H9 (cell line): ENCODE measurements at regions not wholly inside any gene's neighbourhood (a gene's known extent, or its start where the extent isn't known, plus 50 kb on each side); places are given as distances from the start of the nearest gene placed in this dataset.

ENCODE experiments used
- DNase-seq: peaks from one replicate; pipeline ENCODE4 v3.0.0-alpha.2; 2017
- H2AFZ ChIP-seq: one replicate; pipeline ENCODE4 v1.6.1; 2013; ENCODE audit warnings: mild to moderate bottlenecking, low read length, control low read depth, moderate library complexity
- H2AK5ac ChIP-seq: 2 replicates; pipeline ENCODE4 v1.6.1; 2013; ENCODE audit warnings: low read length, control low read depth, mixed read lengths; ENCODE audit not compliant: insufficient read length
- H2BK120ac ChIP-seq: one replicate; pipeline ENCODE4 v1.6.1; 2013; ENCODE audit warnings: low read depth, mild to moderate bottlenecking, low read length, control low read depth, inconsistent platforms; ENCODE audit not compliant: poor library complexity, severe bottlenecking
- H2BK12ac ChIP-seq: 2 replicates; pipeline ENCODE4 v1.6.1; 2013; ENCODE audit warnings: low read length, control low read depth, mixed read lengths, low read depth; ENCODE audit not compliant: insufficient read length
- H2BK15ac ChIP-seq: 2 replicates; pipeline ENCODE4 v1.6.1; 2013; ENCODE audit warnings: low read depth, low read length, control low read depth
- H2BK20ac ChIP-seq: one replicate; pipeline ENCODE4 v1.6.1; 2013; ENCODE audit warnings: low read depth, mild to moderate bottlenecking, low read length, control low read depth, inconsistent platforms; ENCODE audit not compliant: poor library complexity, severe bottlenecking
- H2BK5ac ChIP-seq: 2 replicates; pipeline ENCODE4 v1.6.1; 2013; ENCODE audit warnings: low read length, control low read depth, mixed read lengths; ENCODE audit not compliant: insufficient read length
- H3K14ac ChIP-seq: 2 replicates; pipeline ENCODE4 v1.6.1; 2013; ENCODE audit warnings: low read length, control low read depth; ENCODE audit not compliant: insufficient read depth
- H3K18ac ChIP-seq: 2 replicates; pipeline ENCODE4 v1.6.1; 2013; ENCODE audit warnings: low read depth, mild to moderate bottlenecking, mixed read lengths, low read length, control low read depth; ENCODE audit not compliant: insufficient read length
- H3K23ac ChIP-seq: 2 replicates; pipeline ENCODE4 v1.6.1; 2013; ENCODE audit warnings: low read length, control low read depth, mixed read lengths, low read depth; ENCODE audit not compliant: insufficient read length
- H3K23me2 ChIP-seq: 2 replicates; pipeline ENCODE4 v1.6.1; 2013; ENCODE audit warnings: low read depth, mild to moderate bottlenecking, mixed read lengths, low read length, control low read depth; ENCODE audit not compliant: insufficient read length, poor library complexity, severe bottlenecking
- H3K27ac ChIP-seq: 2 replicates; pipeline ENCODE4 v1.5.1; 2013; ENCODE audit warnings: low read length, control low read depth, mixed read lengths, low read depth; ENCODE audit not compliant: insufficient read length
- H3K27me3 ChIP-seq: 2 replicates; pipeline ENCODE4 v1.6.1; 2013; ENCODE audit warnings: low read length, control low read depth, inconsistent platforms; ENCODE audit not compliant: insufficient read depth
- H3K4ac ChIP-seq: 2 replicates; pipeline ENCODE4 v1.6.1; 2013; ENCODE audit warnings: low read depth, mild to moderate bottlenecking, control low read depth, inconsistent platforms, low read length, moderate library complexity
- H3K4me1 ChIP-seq: 2 replicates; pipeline ENCODE4 v1.6.1; 2013; ENCODE audit warnings: low read length, control low read depth, inconsistent platforms; ENCODE audit not compliant: insufficient read depth
- H3K4me2 ChIP-seq: 2 replicates; pipeline ENCODE4 v1.6.1; 2013; ENCODE audit warnings: low read length, control low read depth, mixed read lengths; ENCODE audit not compliant: insufficient read length, insufficient read depth
- H3K56ac ChIP-seq: 2 replicates; pipeline ENCODE4 v1.6.1; 2013; ENCODE audit warnings: low read depth, mild to moderate bottlenecking, mixed read lengths, low read length, control low read depth; ENCODE audit not compliant: insufficient read length
- H3K79me1 ChIP-seq: 2 replicates; pipeline ENCODE4 v1.6.1; 2013; ENCODE audit warnings: low read depth, mild to moderate bottlenecking, moderate library complexity, low read length, control low read depth, inconsistent platforms; ENCODE audit not compliant: insufficient read depth, poor library complexity, severe bottlenecking
- H3K79me2 ChIP-seq: 2 replicates; pipeline ENCODE4 v1.6.1; 2013; ENCODE audit warnings: low read length, control low read depth, inconsistent platforms; ENCODE audit not compliant: insufficient read depth
- H3K9ac ChIP-seq: 2 replicates; pipeline ENCODE4 v1.6.1; 2013; ENCODE audit warnings: low read length, control low read depth, mixed read lengths; ENCODE audit not compliant: insufficient read length; ENCODE audit errors: extremely low read depth
- H3K9me3 ChIP-seq: one replicate; pipeline ENCODE4 v1.6.1; 2013; ENCODE audit warnings: low read depth, low read length, inconsistent platforms; ENCODE audit not compliant: control insufficient read depth
- H3T11ph ChIP-seq: one replicate; pipeline ENCODE4 v1.6.1; 2013; ENCODE audit warnings: mild to moderate bottlenecking, low read length, control low read depth, inconsistent platforms
- H4K20me1 ChIP-seq: one replicate; pipeline ENCODE4 v1.6.1; 2013; ENCODE audit not compliant: control insufficient read depth, insufficient read length, insufficient read depth
- H4K5ac ChIP-seq: 2 replicates; pipeline ENCODE4 v1.6.1; 2013; ENCODE audit warnings: low read depth, mild to moderate bottlenecking, mixed read lengths, low read length, control low read depth; ENCODE audit not compliant: insufficient read length
- H4K8ac ChIP-seq: replicated peaks from 2 replicates; pipeline ENCODE4 v1.6.1; 2013; ENCODE audit warnings: low read length, control low read depth, mixed read lengths, low read depth; ENCODE audit not compliant: insufficient read length
- H4K91ac ChIP-seq: 2 replicates; pipeline ENCODE4 v1.6.1; 2013; ENCODE audit warnings: low read depth, mild to moderate bottlenecking, moderate library complexity, mixed read lengths, low read length, control low read depth; ENCODE audit not compliant: insufficient read length
- H3K27ac Mint-ChIP-seq, 3 experiments: 2 replicates in 2 of 3; 3 replicates in 1 of 3; pipeline ENCODE4 v1.8.0; 2020 to 2021; ENCODE audit warnings: mixed read lengths in 3 of 3, mild to moderate bottlenecking in 1 of 3, moderate library complexity in 1 of 3
- H3K27me3 Mint-ChIP-seq: 2 replicates; pipeline ENCODE4 v1.8.0; 2021; ENCODE audit warnings: low read depth, mild to moderate bottlenecking, moderate library complexity, mixed read lengths
- H3K36me3 Mint-ChIP-seq, 3 experiments: 2 replicates in 2 of 3; 3 replicates in 1 of 3; pipeline ENCODE4 v1.8.0; 2020 to 2021; ENCODE audit warnings: low read depth in 3 of 3, mixed read lengths in 3 of 3; ENCODE audit not compliant: insufficient read depth in 1 of 3
- H3K4me1 Mint-ChIP-seq, 2 experiments: 2 replicates each; pipeline ENCODE4 v1.8.0; 2020; ENCODE audit warnings: mixed read lengths in 2 of 2
- H3K4me3 Mint-ChIP-seq, 2 experiments: 2 replicates in 1 of 2; 3 replicates in 1 of 2; pipeline ENCODE4 v1.8.0; 2020 to 2021; ENCODE audit warnings: mild to moderate bottlenecking in 2 of 2, mixed read lengths in 2 of 2, moderate library complexity in 1 of 2
- H3K9me3 Mint-ChIP-seq, 2 experiments: 2 replicates in 1 of 2; 3 replicates in 1 of 2; pipeline ENCODE4 v1.8.0; 2020; ENCODE audit warnings: mild to moderate bottlenecking in 2 of 2, mixed read lengths in 2 of 2, moderate library complexity in 1 of 2
- CTCF ChIP-seq: fragments of 200-600 bp; sonication (generic); conservative IDR thresholded peaks from 3 replicates; pipeline ENCODE4 v1.8.0; 2021; ENCODE audit warnings: antibody characterized with exemption, mild to moderate bottlenecking
- WGBS: extraction: QIAGEN DNeasy Blood & Tissue Kit; methylation state at CpG from one replicate; pipeline ENCODE4 v1.1.7; 2013; ENCODE audit warnings: missing lambda C conversion rate, low lambda C conversion rate, mixed read lengths; ENCODE audit not compliant: insufficient read length; ENCODE audit errors: extremely low coverage; 5-methylcytosine and 5-hydroxymethylcytosine counted together

GRCh38 chr7:25985196-25985595, 166.8 kb upstream of the NFE2L3 start:
- H3K4me1 ChIP-seq = peaks cover 2% of the 10 kb centered on the region; the same call in 1 of the 2 replicates
- H3K9ac ChIP-seq = no peak overlapping the region
- H3K79me1 ChIP-seq = no peaks in the 10 kb centered on the region
- no peak overlapping the region for H2BK20ac ChIP-seq
- no peak overlapping the region for H3K18ac ChIP-seq
- no peak overlapping the region for H4K91ac ChIP-seq
- no peak overlapping the region for H3T11ph ChIP-seq
- H3K4ac ChIP-seq = no peak overlapping the region
- TF ChIP-seq CTCF = no peak
- H2AK5ac ChIP-seq = no peak overlapping the region
- Mint-ChIP-seq H3K9me3 (no peaks in the 10 kb centered on the region), H3K4me1 (peaks cover 3% of the 10 kb centered on the region in 2 experiments; a peak in 2 of 4 replicates), H3K4me3 (no peak overlapping the region), H3K27me3 (peaks cover 5% of the 10 kb centered on the region; the same call in 1 of the 2 replicates), H3K36me3 (no peaks in the 10 kb centered on the region), H3K27ac (peak overlapping the region in 1 of 3 experiments; percentile 15; a peak in 1 of 7 replicates)
- H2BK120ac ChIP-seq = no peak overlapping the region
- no peak overlapping the region for H3K27ac ChIP-seq
- H3K14ac ChIP-seq = no peak overlapping the region
- H4K20me1 ChIP-seq = no peaks in the 10 kb centered on the region
- H3K27me3 ChIP-seq = no peaks in the 10 kb centered on the region; the same call in 1 of the 2 replicates
- H3K56ac ChIP-seq = no peak overlapping the region
- H3K23me2 ChIP-seq = no peaks in the 10 kb centered on the region
- H3K9me3 ChIP-seq = no peaks in the 10 kb centered on the region
- no peak overlapping the region for H2AFZ ChIP-seq
- peaks cover under 1% of the 10 kb centered on the region; the same call in 1 of the 2 replicates for H3K79me2 ChIP-seq
- no CpG with 5 or more reads among the region's 4 CpGs for WGBS
- H3K23ac ChIP-seq = no peak overlapping the region
- H3K4me2 ChIP-seq = no peak overlapping the region
- H2BK12ac ChIP-seq = no peak overlapping the region
- no peak overlapping the region for H4K5ac ChIP-seq
- DNase-seq = no peak
- no peak overlapping the region for H2BK5ac ChIP-seq
- no peak overlapping the region for H2BK15ac ChIP-seq
- H4K8ac ChIP-seq = no peak overlapping the region
